Panc1 (cell line): ENCODE measurements at regions not wholly inside any gene's neighbourhood (a gene's known extent, or its start where the extent isn't known, plus 50 kb on each side); places are given as distances from the start of the nearest gene placed in this dataset.

Experiments
- ATAC-seq: fragments of 200-7000 bp; cut with Tn5 transposase; 2 replicates; pipeline ENCODE4 v1.9.1; 2020; ENCODE audit warnings: mild to moderate bottlenecking, moderate library complexity
- BruUV-seq: library from RNA; stranded (reverse); fragments of 400-500 nt; replicated peaks from 2 replicates; lab custom pipeline; 2021; lab: Mats Ljungman, UMichigan
- CTCF ChIA-PET: fragments of 300-600 bp; sonication (Branson Sonifier 250); formaldehyde crosslinking; loops from one replicate; lab custom pipeline; 2022; ENCODE audit warnings: antibody characterized with exemption; lab: Charles Lee
- POLR2A ChIA-PET: fragments of 300-600 bp; sonication (Branson Sonifier 250); formaldehyde crosslinking; loops from one replicate; lab custom pipeline; 2022; ENCODE audit warnings: antibody characterized with exemption; lab: Charles Lee
- DNase-seq: peaks from one replicate; pipeline ENCODE4 v3.0.0-alpha.2; 2010; ENCODE audit warnings: low read depth, low spot score
- H3K27ac ChIP-seq: 2 replicates; pipeline ENCODE4 v1.5.1; 2011; ENCODE audit warnings: mild to moderate bottlenecking, low read length, inconsistent platforms
- H3K27me3 ChIP-seq: fragments of 200-500 bp; sonication (Bioruptor generic); 2 replicates; pipeline ENCODE4 v1.6.0; 2014; ENCODE audit warnings: low read length, inconsistent platforms; ENCODE audit not compliant: control insufficient read depth, insufficient read depth
- H3K36me3 ChIP-seq: fragments of 200-500 bp; sonication (Bioruptor generic); 2 replicates; pipeline ENCODE4 v1.5.1; 2014; ENCODE audit warnings: inconsistent platforms, mild to moderate bottlenecking, low read length, moderate library complexity; ENCODE audit not compliant: control insufficient read depth, insufficient read depth
- H3K4me1 ChIP-seq: 2 replicates; pipeline ENCODE4 v1.5.1; 2011; ENCODE audit warnings: inconsistent platforms, mild to moderate bottlenecking, low read length, moderate library complexity; ENCODE audit not compliant: control insufficient read depth, insufficient read depth
- H3K4me3 ChIP-seq, 2 experiments: 2 replicates each; pipeline ENCODE4 v1.5.1; 2011 to 2012; ENCODE audit warnings: low read depth in 2 of 2, low read length in 2 of 2, mild to moderate bottlenecking in 2 of 2, inconsistent platforms in 1 of 2, moderate library complexity in 1 of 2
- H3K9me3 ChIP-seq: fragments of 200-500 bp; sonication (Bioruptor generic); 2 replicates; pipeline ENCODE4 v1.5.1; 2014; ENCODE audit warnings: low read depth, mild to moderate bottlenecking, inconsistent platforms, low read length, moderate library complexity; ENCODE audit not compliant: control insufficient read depth, insufficient read depth
- CTCF ChIP-seq: fragments of 450-650 bp; IDR thresholded peaks from 2 replicates; pipeline ENCODE4 v1.5.1; 2017; ENCODE audit warnings: mild to moderate bottlenecking
- POLR2AphosphoS5 ChIP-seq: IDR thresholded peaks from 2 replicates; pipeline ENCODE4 v1.6.1; 2012; ENCODE audit warnings: mild to moderate bottlenecking, low read depth, low read length, moderate library complexity
- REST ChIP-seq, 2 experiments: IDR thresholded peaks; 2 replicates each; pipeline ENCODE4 v1.6.1; 2011 to 2012; ENCODE audit warnings: low read depth in 2 of 2, control low read depth in 1 of 2, low read length in 1 of 2, mild to moderate bottlenecking in 1 of 2, moderate library complexity in 1 of 2; ENCODE audit not compliant: insufficient read depth in 1 of 2
- SIN3A ChIP-seq: IDR thresholded peaks from 2 replicates; pipeline ENCODE4 v1.6.1; 2012; ENCODE audit warnings: low read depth, mild to moderate bottlenecking, low read length, moderate library complexity, borderline replicate concordance; ENCODE audit not compliant: insufficient read depth
- TCF7L2 ChIP-seq: IDR thresholded peaks from 2 replicates; pipeline ENCODE4 v1.6.1; 2011; ENCODE audit warnings: mild to moderate bottlenecking, low read depth, low read length, inconsistent platforms
- in situ Hi-C: cut with HindIII; loops from 2 replicates; pipeline ENCODE4 v1.10.0; 2016; ENCODE audit warnings: low sequenced_read_pairs, low pct_unique_long_range_greater_than_20kb
- intact Hi-C: fragments of 100-400 bp; cut with micrococcal nuclease; formaldehyde crosslinking; loops from one replicate; pipeline ENCODE4 v1.10.0; 2022; ENCODE audit not compliant: unreplicated experiment

GRCh38 chr7:117960351-117960750 lies 87.1 kb upstream of the CTTNBP2 start:
- Histone ChIP-seq H3K9me3 (no peaks in the 10 kb centered on the region; the same call in 1 of the 2 replicates), H3K4me1 (no peaks in the 10 kb centered on the region), H3K4me3 (no peak overlapping the region), H3K27ac (no peak overlapping the region), H3K27me3 (no peaks in the 10 kb centered on the region), H3K36me3 (no peaks in the 10 kb centered on the region)
- TF ChIP-seq TCF7L2 (no peak), SIN3A (no peak), POLR2AphosphoS5 (no peak), REST (IDR thresholded peaks at IDR 0.05; ENCODE audit: insufficient read depth in 1 of 2, low read depth in 2 of 2, low read length in 1 of 2) (no peak), CTCF (no peak)
- no peak for ATAC-seq
- DNase-seq = no peak
- in situ Hi-C loops (no loop called here), intact Hi-C loops (no loop called here)
- ChIA-PET CTCF (no interaction called here), POLR2A (no interaction called here)
- BruUV-seq = no TSS peak

- no TSS peak for BruUV-seq
- no peaks in the 10 kb centered on the region for H3K36me3 ChIP-seq
- ChIA-PET CTCF (no interaction called here), POLR2A (interaction anchor here (1.0 kb wide), 1 partner anchor 141 kb away, joined by 9 read pairs; no protein-coding TSS in a partner anchor)
- intact Hi-C loops (no loop called here), in situ Hi-C loops (no loop called here)
- no peaks in the 10 kb centered on the region for H3K27me3 ChIP-seq
- H3K9me3 ChIP-seq = no peaks in the 10 kb centered on the region; the same call in 1 of the 2 replicates
- ATAC-seq (no peak), DNase-seq (no peak)
- H3K4me1 ChIP-seq = no peaks in the 10 kb centered on the region
- TF ChIP-seq SIN3A (no peak), POLR2AphosphoS5 (no peak), REST (IDR thresholded peaks at IDR 0.05; ENCODE audit: insufficient read depth in 1 of 2, low read depth in 2 of 2, low read length in 1 of 2) (no peak), CTCF (no peak), TCF7L2 (no peak)
- H3K27ac ChIP-seq = no peak overlapping the region
- no peak overlapping the region for H3K4me3 ChIP-seq
Observed at GRCh38 chr7:117961235-117961634, 88.0 kb upstream of the CTTNBP2 start.
